H1 (cell line): ENCODE measurements at regions not wholly inside any gene's neighbourhood (a gene's known extent, or its start where the extent isn't known, plus 50 kb on each side); places are given as distances from the start of the nearest gene placed in this dataset.

ENCODE experiments used
- BRCA1 ChIP-seq: IDR thresholded peaks from 2 replicates; pipeline ENCODE4 v1.6.1; 2012; ENCODE audit warnings: low read depth, low read length, improper control_type of control experiment
- CBX8 ChIP-seq: fragments of 300-800, 300-1000 bp; sonication (generic); IDR thresholded peaks from 2 replicates; pipeline ENCODE4 v1.7.1; 2016; ENCODE audit warnings: low read depth, low read length, borderline replicate concordance
- CHD7 ChIP-seq: fragments of 300-600 bp; sonication (generic); IDR thresholded peaks from 2 replicates; pipeline ENCODE4 v1.7.1; 2012; ENCODE audit warnings: low read length, moderate library complexity, mild to moderate bottlenecking, inconsistent platforms; ENCODE audit not compliant: insufficient replicate concordance
- CTCF ChIP-seq, 3 experiments: IDR thresholded peaks; 1 replicate in 2 of 3; 2 replicates in 1 of 3; pipeline versions ENCODE4 v1.5.1 to v1.6.1; 2011; ENCODE audit warnings: low read length in 3 of 3, mild to moderate bottlenecking in 3 of 3, inconsistent platforms in 2 of 3, low read depth in 1 of 3, moderate library complexity in 1 of 3; ENCODE audit not compliant: insufficient read depth in 1 of 3; ENCODE audit errors: control extremely low read depth in 1 of 3
- POLR2A ChIP-seq, 2 experiments: IDR thresholded peaks; 1 replicate in 1 of 2; 2 replicates in 1 of 2; pipeline ENCODE4 v1.6.1; 2011; ENCODE audit warnings: low read depth in 2 of 2, low read length in 2 of 2, mild to moderate bottlenecking in 2 of 2; ENCODE audit errors: control extremely low read depth in 1 of 2
- POU5F1 ChIP-seq: IDR thresholded peaks from 2 replicates; pipeline ENCODE4 v1.6.1; 2011; ENCODE audit warnings: low read depth, mild to moderate bottlenecking, low read length, moderate library complexity
- SIRT6 ChIP-seq: IDR thresholded peaks from one replicate; pipeline ENCODE4 v1.7.1; 2012; ENCODE audit warnings: low read length, inconsistent platforms
- SUZ12 ChIP-seq: fragments of 200-600 bp; sonication (generic); IDR thresholded peaks from 2 replicates; pipeline ENCODE4 v1.6.1; 2012; ENCODE audit warnings: mild to moderate bottlenecking, inconsistent platforms, low read length, moderate library complexity, mixed read lengths
- TAF7 ChIP-seq: optimal IDR thresholded peaks from 2 replicates; pipeline ENCODE3; 2011; ENCODE audit warnings: low read depth, mild to moderate bottlenecking, inconsistent platforms, low read length, moderate library complexity, borderline replicate concordance

GRCh38 chr5:147113967-147114366 lies 120.9 kb upstream of the STK32A start (continued):
- TF ChIP-seq CHD7 (no peak), CTCF (IDR thresholded peaks at IDR 0.05; ENCODE audit: control extremely low read depth in 1 of 3, insufficient read depth in 1 of 3, low read depth in 1 of 3, low read length in 3 of 3) (no peak), POLR2A (IDR thresholded peaks at IDR 0.05; ENCODE audit: control extremely low read depth in 1 of 2, low read depth in 2 of 2, low read length in 2 of 2) (no peak), SIRT6 (no peak), POU5F1 (no peak), TAF7 (no peak), BRCA1 (no peak), CBX8 (no peak), SUZ12 (no peak)
